Gastrocnemius medialis (tissue), 4 donors: ENCODE measurements at regions not wholly inside any gene's neighbourhood (a gene's known extent, or its start where the extent isn't known, plus 50 kb on each side); places are given as distances from the start of the nearest gene placed in this dataset.

Source experiments
- POLR2A ChIP-seq, 2 donors: fragments of 450-650 bp; IDR thresholded peaks; one replicate each; pipeline ENCODE4 v1.6.1; 2017; ENCODE audit warnings: antibody characterized with exemption in 2 of 2, mild to moderate bottlenecking in 2 of 2, moderate library complexity in 2 of 2
- TF ChIP-seq, protein P1 (sequence below), 5 experiments: fragments of 450-650 bp in 3 of 5; fragments of 200-600 bp in 2 of 5; sonication (generic) in 2 of 5; IDR thresholded peaks in 4 of 5; conservative IDR thresholded peaks in 1 of 5; 1 replicate in 4 of 5; 2 replicates in 1 of 5; pipeline ENCODE4 v1.5.1; 2016 to 2019; ENCODE audit warnings: antibody characterized with exemption in 5 of 5, mild to moderate bottlenecking in 3 of 5, moderate library complexity in 3 of 5

DNA sequence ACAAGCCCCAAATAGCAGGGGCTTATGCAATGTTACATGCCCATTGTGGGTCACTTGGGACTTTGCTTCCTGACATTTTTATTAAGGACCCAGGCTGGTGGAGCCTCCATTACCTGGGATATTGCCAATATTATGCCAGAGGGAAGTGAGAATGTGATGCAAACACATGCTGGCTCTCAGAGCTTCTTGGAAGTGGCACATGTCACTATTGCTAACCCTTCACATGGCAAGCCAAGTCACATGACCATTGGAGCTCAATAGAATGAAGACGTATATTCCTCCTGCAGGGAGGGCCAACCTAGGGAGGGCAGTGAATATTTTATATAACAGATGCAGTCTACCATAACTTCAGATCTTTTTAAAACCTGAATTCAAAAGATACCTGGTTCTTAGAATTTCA lies 140.7 kb upstream of the ZFP64 start:
- TF ChIP-seq, protein P1, sequence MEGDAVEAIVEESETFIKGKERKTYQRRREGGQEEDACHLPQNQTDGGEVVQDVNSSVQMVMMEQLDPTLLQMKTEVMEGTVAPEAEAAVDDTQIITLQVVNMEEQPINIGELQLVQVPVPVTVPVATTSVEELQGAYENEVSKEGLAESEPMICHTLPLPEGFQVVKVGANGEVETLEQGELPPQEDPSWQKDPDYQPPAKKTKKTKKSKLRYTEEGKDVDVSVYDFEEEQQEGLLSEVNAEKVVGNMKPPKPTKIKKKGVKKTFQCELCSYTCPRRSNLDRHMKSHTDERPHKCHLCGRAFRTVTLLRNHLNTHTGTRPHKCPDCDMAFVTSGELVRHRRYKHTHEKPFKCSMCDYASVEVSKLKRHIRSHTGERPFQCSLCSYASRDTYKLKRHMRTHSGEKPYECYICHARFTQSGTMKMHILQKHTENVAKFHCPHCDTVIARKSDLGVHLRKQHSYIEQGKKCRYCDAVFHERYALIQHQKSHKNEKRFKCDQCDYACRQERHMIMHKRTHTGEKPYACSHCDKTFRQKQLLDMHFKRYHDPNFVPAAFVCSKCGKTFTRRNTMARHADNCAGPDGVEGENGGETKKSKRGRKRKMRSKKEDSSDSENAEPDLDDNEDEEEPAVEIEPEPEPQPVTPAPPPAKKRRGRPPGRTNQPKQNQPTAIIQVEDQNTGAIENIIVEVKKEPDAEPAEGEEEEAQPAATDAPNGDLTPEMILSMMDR (IDR thresholded peaks at IDR 0.05 in 4 of 5, conservative IDR thresholded peaks at IDR 0.05 in 1 of 5) = no peak
- TF ChIP-seq POLR2A (IDR thresholded peaks at IDR 0.05) = no peak
